GM21447 (cell line): ENCODE measurements at regions not wholly inside any gene's neighbourhood (a gene's known extent, or its start where the extent isn't known, plus 50 kb on each side); places are given as distances from the start of the nearest gene placed in this dataset.

Experiments used
- ATAC-seq: cut with Tn5 transposase; IDR thresholded peaks from one replicate; pipeline ENCODE4 v1.9.1; 2021; ENCODE audit not compliant: unreplicated experiment

DNA sequence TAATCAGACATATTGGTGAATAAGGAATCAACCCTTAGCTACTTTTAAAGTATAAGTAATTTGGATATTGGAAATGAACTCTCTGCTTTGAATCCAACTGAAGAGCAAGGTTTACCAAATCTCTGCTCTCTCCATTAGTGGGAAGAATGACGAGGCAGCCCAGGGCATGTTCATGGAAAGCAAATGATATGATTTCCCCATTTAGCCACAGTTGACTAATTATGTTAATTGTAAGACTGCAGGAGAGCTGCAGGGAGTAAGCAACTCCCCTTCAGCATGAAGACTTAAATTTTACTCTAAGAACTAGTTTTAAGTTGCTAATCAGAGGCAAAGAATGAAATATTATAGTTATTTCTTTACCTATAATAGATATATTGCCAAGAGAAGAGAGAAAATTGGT is 194.3 kb upstream of the CD180 start:
- no peak for ATAC-seq

DNA sequence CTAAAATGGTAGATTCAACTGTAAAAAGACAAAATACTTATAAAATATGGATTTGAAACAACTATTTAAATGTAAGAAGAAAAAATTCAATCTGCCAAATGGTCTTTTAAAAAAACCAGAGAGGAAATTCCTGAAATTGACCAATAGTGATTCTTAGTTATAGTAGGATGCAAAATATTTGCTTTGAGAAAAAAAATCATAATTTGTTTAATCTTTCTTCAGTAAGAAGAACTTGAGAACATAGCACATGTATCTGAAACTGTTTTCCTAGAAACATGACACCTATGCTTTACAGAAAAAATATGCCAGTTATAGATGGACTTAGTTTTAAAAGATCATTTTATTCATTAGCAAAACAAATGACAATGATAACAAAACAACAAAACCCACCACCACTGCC is 186.9 kb upstream of the CD180 start:
- no peak for ATAC-seq

DNA sequence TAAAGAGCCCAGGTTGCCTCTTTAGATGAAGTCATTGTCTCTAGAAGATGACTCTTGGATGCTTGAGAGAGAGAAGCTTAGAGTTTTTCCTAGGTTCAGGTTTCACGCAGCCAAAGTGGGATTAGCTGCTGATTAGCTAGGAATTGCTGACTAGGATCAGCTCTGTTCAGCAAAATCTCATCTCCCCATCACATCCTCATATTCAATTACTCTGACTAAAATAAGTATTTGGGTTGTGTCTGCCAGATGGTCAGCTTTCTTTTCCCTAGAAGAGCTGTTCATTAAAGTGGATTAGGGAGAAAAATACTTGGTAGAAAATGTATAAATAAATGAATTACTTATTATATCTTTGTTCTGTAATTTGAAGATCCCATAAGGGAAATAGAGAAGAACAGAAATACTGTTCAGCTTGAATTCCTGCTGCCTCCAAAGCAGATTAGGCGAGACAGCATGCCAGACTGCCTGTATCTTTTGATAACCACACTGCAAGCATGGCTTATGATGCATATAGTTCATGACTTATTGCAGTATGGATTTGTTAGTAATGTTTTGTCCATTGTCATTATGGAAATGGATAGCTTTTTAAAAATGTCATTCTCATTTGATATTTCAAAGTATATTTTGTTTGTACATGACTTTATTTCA is 184.8 kb upstream of the CD180 start:
- no peak for ATAC-seq

DNA sequence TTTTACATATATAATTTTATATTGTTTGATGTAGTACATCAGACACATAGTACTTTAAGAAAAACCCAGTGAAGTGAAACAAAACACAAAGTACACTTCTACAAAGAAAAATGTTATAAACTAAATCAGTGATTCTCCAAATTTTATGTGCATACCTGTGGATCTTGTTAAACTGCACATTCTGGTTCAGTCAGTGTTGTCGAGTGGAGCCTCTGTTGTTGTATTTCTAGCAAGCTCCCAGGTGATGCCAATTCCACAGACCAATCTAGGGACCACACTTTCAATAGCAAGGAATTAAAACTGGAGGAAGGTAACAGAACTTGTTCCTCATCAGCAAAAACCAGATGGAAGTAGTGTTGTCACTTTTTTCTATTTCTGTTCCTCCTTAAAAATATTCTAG is 183.8 kb upstream of the CD180 start:
- ATAC-seq = no peak

DNA sequence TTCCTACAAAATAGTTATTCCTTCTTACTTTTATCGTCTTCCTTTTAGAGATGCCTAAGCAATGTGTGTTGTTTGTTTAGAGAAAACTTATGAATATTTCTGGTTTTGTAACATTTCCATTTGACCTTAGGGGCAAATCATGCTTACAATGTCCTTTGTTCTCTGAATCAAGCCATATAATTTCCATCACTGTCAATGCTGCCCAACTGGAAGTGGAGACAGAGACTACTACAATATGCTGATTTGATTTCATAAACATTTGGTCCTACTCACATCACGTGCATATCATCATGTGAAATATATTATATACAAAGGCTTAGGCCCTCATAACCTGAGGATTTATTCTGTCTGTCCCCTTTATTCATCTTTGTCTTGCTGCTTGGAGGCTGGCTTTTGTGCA is 183.2 kb upstream of the CD180 start:
- no peak for ATAC-seq

DNA sequence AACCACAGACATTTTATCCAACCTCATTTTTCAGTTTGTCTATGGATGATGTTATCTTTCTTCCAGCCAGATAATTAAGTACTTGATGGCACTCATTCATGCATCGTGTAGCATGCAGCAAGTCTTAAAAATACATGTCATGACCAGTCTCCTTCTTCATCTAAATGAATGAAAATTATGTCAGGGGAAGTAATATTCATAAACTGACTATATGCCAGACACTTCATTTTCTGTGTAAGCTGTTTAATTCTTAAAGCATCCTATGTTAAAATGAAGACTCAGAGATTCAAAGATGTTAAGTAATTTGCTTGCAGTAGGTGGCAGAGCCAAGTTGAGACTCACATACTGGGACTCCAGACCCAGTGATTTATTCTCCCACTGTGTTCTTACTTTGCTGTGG is 181.7 kb upstream of the CD180 start:
- no peak for ATAC-seq

DNA sequence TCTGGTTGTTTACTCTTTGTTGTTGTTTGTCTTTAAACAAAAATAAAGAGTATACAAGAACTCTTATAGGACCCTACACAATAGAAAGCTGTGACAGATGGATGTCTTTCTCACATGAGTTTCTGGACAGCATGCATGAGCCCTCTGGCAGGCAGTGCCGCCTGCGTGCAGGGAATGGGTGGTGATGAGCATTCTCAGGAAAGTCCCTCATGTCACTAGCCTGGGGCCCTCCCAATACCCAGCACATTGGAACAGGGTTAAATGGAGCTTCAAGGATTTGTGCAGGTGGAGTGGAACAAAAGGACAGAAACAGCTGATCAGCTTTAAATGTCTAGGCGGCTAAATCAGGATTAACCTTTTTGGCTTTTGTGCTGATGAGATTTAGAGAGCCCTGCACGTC is 181.0 kb upstream of the CD180 start:
- no peak for ATAC-seq

DNA sequence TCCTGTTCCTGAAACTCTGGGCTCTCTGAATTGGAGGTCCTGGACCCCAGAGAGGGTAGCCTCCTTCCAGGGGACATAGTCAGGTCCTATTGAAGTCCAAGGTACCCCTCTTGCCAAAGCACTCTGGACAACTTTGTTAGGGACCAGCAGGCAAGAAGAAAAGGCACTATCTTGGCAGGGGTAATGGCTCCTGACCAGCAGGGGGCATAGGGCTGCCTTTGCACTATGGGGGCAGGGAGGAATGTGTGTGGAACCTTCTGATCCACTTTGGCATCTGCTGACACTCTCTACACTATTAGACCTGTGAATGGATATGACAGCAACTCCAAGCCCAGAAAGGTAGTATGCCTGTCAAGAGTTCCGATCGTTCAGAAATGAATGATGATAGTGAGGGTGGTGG is 179.0 kb upstream of the CD180 start:
- no peak for ATAC-seq

DNA sequence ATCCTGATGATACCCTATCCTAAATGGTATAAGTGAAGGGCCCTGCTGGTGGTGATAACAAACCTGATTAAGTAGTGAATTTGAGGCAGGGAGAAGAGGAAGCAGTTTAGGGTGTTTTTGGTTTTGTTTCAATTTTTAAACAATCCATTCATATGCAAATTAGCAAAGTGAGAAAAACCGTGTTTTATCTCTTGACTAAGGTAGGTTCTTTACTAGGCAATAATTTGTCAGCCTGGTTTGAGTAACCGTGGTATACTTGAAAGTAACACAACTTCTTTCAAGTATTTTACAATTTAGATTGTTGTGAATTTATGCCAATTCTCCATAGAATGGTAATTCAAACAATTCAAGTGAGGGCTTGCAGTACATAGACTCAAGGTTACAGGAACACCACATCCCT is 177.8 kb upstream of the CD180 start:
- no peak for ATAC-seq

DNA sequence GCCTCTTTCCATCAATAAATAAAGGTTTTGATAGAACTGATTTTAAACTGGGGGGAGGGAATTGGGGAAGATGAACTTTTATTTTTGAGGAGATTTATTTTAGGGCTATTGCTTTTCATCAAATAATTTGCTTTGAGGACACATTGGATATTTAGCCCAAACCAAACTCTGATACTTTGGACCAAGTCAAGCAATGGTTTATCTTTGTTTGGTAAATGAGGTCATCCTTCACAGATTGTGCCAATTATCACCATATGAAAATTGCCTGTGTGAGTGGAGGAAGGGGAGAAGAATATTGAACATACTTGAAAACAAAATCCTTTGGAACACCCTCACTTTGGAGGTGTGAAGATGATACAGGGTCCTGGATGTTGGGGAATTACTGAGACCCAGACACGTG is 176.9 kb upstream of the CD180 start:
- no peak for ATAC-seq

DNA sequence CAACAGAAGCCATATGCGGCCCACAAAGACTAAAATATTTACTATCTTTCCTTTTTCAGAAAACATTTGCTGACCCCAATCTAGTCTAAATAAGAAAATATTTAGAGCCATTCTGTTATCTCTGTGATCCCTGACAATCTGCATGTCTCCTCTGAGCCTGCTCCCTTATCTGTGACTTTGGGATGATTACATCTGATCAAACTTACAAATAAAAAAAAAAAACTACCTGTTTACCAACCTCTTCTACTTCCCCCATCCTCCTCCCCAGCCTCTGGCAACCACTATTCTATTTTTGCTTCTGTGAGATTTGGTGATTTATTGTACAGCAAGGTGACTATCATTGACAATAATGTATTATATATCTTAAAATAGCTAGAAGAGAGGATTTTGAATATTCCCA is 176.3 kb upstream of the CD180 start:
- no peak for ATAC-seq

DNA sequence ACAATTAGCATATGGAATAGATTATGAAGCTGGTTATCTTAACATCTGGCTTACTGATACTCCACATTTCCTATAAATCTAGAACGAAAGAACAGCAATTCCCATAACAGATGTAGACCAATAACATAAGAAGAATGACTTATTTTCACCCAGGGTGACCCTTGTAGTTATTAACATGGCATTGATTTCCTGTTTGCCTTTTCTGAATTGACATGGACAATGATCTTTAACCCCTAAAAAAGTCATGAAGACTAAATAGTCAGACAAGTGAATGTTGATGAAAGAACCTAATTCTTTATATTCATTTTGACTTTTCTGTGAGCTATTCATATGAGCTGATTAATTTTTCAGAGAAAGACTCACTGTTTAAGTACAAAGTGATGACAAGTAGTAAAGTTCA is 175.3 kb upstream of the CD180 start:
- ATAC-seq = no peak

DNA sequence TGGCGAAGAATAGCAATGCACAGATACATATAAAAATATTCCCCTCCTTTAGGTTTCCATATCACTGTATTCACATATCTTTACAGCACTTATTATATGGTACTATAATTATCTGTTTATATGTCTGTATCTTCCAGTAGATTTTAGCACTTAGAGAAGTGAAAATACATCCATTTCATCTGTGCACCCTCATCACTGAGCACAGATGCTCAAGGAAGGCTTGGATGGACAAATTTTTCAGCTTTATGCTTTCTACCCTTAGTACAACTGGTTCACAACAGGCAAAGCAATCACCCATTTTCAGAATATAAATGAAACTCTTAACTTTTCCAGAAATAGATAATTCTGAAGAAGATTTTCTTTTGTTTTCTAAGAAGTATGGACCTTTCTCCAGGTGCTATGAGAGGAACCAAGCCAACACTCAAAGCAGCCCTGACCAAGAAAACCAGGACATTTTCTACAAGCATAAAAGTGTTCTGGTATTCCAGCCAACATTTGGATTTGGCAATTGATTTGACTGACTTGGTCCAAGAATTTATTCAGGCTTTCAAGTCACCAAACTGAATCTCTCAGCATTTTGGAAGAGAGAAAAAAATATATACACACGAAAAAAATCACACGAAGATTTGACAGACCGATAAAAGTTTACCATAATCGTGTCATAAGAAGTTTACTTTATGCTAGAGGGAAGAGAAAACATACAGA is 170.2 kb upstream of the CD180 start:
- no peak for ATAC-seq

DNA sequence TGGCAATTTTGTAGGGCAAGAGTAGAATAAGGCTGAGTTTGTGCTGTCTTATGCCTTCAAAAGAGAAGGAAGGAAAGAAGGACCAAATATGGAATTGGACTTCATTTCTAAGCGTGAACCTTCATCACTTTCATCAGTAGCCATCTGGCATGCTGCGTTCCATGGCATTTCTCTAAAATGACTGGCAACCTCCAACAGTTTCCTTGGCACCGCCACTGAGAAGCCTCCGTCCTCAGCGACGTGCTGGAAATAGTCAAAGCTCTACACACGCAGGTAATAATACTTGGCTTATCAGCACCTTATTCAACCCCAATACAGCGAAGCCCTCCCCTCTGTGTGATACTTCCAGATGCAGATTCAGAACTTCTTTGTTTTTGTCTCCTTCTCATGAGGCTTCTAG is 169.7 kb upstream of the CD180 start:
- no peak for ATAC-seq

DNA sequence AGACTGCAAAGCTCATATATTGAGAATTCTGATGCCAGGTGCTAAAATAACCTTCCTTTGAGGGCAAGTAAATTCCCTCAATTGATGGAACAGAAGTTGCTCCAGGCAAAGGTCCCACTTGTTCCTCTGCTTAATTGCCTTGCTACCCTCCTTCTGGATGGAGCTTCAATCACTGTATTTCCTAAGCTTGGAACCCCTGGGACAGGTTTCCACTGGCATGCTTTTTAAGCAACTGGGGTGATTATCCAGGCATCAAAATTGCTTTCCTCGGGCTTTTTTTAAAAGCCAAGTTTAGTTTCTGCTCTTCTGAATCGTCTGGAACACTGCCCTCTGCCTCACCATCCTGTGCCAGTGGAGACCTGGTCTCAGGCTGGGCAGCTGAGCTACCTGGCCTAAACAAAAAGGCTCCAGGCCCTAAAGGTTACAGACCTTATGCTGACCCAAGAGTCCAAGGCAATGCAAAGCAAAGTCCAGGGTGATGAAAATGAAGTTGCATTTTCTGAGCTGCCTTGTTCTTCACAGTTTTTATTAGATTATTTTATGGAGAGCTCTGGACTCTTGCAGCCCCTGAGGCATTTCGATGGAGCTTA is 167.9 kb upstream of the CD180 start:
- ATAC-seq = no peak

DNA sequence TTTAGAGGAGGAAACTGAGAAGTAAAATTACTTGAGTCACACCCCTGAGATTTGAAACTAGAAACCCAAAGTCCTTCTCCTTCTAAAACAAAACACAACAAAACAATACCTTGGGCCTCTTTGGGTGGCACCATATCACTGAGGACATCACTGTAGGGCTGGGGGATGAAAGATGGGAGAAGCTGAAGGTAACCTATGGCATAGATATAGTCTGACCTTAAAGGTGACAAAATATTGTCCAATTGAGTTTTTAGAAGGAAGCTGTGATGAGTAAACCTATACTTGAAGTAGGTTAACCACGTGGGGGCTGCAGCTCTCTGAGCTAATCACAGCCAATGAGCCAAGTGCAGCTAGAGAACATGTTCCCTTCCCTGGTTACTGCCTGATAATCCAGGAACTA is 167.4 kb upstream of the CD180 start:
- no peak for ATAC-seq

DNA sequence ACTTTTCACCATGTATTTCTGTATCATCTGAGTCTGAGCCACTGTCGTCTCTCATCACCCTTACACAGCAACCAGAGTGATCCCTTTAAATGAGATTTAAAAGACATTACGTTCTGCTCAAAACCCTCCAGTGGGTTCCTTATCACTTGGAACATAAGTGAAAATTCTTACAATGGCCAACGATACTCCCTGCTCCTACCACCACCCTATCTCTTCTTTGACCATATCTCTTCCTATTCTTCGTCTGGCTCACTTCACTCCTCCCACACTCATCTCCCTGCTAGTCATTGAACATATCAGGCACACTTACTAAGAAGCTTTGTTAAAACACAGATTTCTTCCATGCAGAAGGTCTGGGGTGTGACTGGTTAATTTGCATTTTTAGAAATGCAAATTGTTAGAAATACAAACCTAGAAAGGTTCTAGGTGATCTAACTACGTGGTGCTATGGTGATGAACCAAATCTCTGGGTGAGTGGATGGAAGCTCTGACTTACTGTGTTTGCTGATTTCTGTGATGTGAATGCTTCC is 166.6 kb upstream of the CD180 start:
- no peak for ATAC-seq

DNA sequence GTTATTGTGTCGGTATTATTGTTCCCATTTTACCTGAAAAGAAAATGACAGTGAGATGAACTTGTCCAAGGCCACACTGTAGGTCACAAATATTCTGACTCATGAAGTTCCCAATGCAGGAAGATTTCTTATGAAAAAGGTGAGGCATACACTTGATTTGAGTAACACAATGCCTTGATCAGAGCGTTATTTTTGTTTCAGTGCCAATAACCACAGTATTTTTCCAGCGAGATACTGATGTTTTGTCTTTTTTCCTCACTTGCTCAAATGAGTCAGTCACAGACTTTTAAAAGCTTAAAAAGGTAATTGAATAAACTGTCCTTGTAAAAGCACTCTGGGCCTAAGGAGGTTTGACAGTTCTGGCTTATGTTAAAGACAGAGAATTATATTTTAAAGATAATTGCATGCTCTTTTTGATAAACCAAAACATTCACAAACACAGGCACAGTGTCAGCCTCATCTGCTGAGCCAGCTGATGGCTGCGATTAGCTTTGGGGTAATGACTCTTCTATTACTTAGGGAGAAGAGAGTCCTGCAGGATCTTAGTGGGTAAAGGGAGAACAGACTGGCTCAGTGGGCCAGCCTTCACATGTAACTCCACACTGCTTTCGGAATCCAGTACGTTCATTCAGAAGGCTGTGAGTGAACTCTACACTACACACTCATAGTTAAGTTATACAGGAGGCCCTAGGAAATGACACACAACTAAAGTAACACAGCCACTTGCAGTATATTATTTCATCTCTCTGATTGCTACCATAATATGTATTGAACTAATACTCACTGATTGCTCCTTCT is 165.5 kb upstream of the CD180 start:
- no peak for ATAC-seq

DNA sequence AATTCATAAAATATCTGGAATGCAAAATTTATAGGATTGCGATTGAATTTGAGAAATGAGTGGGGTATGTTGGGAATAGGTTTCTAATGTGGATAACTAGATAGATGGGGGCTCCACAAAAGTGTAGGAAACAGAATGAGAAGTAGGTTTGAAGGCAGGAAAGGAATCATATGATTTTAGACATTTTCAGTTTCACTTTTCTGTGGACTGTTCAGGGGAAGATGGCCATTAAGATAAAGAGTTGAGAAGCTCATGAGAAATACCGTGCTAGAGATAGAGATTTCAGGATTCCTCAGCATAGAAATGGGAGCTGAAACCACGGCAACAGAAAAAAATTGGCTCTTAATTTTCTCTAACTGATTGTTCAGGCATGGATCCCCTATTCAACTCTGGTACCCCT is 163.4 kb upstream of the CD180 start:
- ATAC-seq = no peak

DNA sequence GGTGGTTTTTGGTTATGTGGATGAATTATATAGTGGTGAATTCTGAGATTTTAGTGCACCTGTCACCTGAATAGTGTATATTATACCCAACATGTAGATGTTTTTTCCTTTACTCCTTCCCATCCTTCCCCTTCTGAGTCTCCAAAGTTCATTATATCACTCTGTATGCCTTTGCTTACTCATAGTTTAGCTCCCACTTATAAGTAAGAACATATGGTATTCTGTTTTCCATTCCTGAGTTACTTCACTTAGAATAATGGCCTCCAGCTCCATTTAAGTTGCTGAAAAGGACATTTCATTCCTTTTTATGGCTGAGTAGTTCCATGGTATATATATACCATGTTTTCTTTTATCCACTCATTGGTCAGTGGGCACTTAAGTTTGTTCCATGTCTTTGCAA is 161.6 kb upstream of the CD180 start:
- ATAC-seq = no peak

DNA sequence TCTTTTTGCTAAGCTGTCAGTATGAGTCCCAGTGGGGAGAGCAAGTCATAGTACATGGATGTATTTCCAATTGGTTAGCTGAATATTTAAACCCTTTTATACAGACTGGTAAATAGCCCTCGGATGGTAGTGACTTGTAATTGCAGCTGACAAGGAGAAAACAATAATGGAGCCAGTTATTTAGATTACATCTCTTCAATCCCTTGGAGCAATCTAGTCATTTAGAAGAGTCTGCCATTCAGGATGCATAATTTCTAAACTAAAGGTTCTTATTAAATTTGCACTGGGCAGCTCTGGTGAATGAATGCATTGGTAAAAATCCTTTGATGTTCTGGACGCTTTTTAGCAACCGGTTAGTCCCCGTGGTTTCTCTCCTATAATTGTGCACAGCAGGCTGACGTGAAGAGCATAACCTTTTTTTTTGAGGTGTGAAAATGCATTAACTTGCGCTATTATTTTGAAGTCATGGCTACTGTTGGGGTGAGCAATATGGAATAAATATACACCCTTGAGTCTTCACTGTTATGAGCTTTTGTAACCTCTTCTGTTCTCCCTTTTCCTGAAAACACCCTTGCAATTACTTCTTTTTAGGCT is 158.6 kb upstream of the CD180 start:
- no peak for ATAC-seq
